HG03439 (cell line): ENCODE measurements at regions not wholly inside any gene's neighbourhood (a gene's known extent, or its start where the extent isn't known, plus 50 kb on each side); places are given as distances from the start of the nearest gene placed in this dataset.

ENCODE experiments used
- ATAC-seq: cut with Tn5 transposase; IDR thresholded peaks from one replicate; pipeline ENCODE4 v1.9.1; 2021; ENCODE audit warnings: mild to moderate bottlenecking, moderate library complexity; ENCODE audit not compliant: unreplicated experiment

- no peak for ATAC-seq
Observed at GRCh38 chr3:194768586-194768985, 82.9 kb downstream of the FAM43A start.

GRCh38 chr3:194769020-194769643 lies 83.4 kb downstream of the FAM43A start:
- peak; percentile 95 for ATAC-seq

- no peak for ATAC-seq
Observed at GRCh38 chr3:194772241-194773000, 86.7 kb downstream of the FAM43A start.

- ATAC-seq = no peak
Observed at GRCh38 chr3:194773216-194773615, 87.5 kb downstream of the FAM43A start.

- ATAC-seq = no peak
Observed at GRCh38 chr3:194773771-194774455, 88.2 kb downstream of the FAM43A start.

- no peak for ATAC-seq
Observed at GRCh38 chr3:194775266-194775665, 89.6 kb downstream of the FAM43A start.

GRCh38 chr3:194775731-194776130 lies 90.0 kb downstream of the FAM43A start:
- no peak for ATAC-seq

- no peak for ATAC-seq
Observed at GRCh38 chr3:194777729-194778128, 92.0 kb downstream of the FAM43A start.

GRCh38 chr3:194779729-194780224 lies 94.1 kb downstream of the FAM43A start:
- no peak for ATAC-seq

GRCh38 chr3:194780706-194781105 lies 95.0 kb downstream of the FAM43A start:
- no peak for ATAC-seq

GRCh38 chr3:194781617-194782016 lies 95.9 kb downstream of the FAM43A start:
- ATAC-seq = no peak

- ATAC-seq = no peak
Observed at GRCh38 chr3:194782698-194783404, 97.2 kb downstream of the FAM43A start.

- ATAC-seq = no peak
Observed at GRCh38 chr3:194784361-194784760, 98.7 kb downstream of the FAM43A start.

- ATAC-seq = no peak
Observed at GRCh38 chr3:194785315-194785714, 99.6 kb downstream of the FAM43A start.

- ATAC-seq = no peak
Observed at GRCh38 chr3:194787072-194787471, 101.4 kb downstream of the FAM43A start.

- ATAC-seq = no peak
Observed at GRCh38 chr3:194787650-194788049, 102.0 kb downstream of the FAM43A start.

- no peak for ATAC-seq
Observed at GRCh38 chr3:194792368-194792767, 106.7 kb downstream of the FAM43A start.

- no peak for ATAC-seq
Observed at GRCh38 chr3:194797555-194798250, 112.0 kb downstream of the FAM43A start.

- ATAC-seq = no peak
Observed at GRCh38 chr3:194798486-194798885, 112.8 kb downstream of the FAM43A start.

GRCh38 chr3:194800002-194800401 lies 114.3 kb downstream of the FAM43A start:
- no peak for ATAC-seq
